ENCODE measurements at regions not wholly inside any gene's neighbourhood (a gene's known extent, or its start where the extent isn't known, plus 50 kb on each side); places are given as distances from the start of the nearest gene placed in this dataset.

- no peak for TF ChIP-seq ZNF274 (IDR thresholded peaks at IDR 0.05; ENCODE audit: low read depth, low read length)
- TF ChIP-seq SUZ12 (IDR thresholded peaks at IDR 0.05; ENCODE audit: extremely low read depth, insufficient read depth, insufficient read length), result no peak
- TF ChIP-seq YY1 (IDR thresholded peaks at IDR 0.05; ENCODE audit: insufficient read depth, insufficient read length), result no peak
- H3K9ac ChIP-seq (ENCODE audit: insufficient read length, low read depth), result no peak overlapping the region
- H3K27me3 ChIP-seq (ENCODE audit: insufficient read depth, insufficient read length), result no peaks in the 10 kb centered on the region
- peaks cover 9% of the 10 kb centered on the region; the same call in 1 of the 2 replicates for H3K9me3 ChIP-seq (ENCODE audit: insufficient read depth, low read length)
- no peaks in the 10 kb centered on the region for H3K4me1 ChIP-seq (ENCODE audit: insufficient read depth, insufficient read length)
- DNase-seq (ENCODE audit: low read depth, low spot score), result no peak
- no peaks in the 10 kb centered on the region for H3K36me3 ChIP-seq (ENCODE audit: insufficient read depth, insufficient read length, low read length)
- H3K4me3 ChIP-seq (ENCODE audit: insufficient read length, low read depth), result no peak overlapping the region
These were observed 137.1 kb upstream of the ADAMTS19 start for GRCh38 chr5:129322968-129323367.

GRCh38 chr5:129341306-129341705 lies 118.8 kb upstream of the ADAMTS19 start:
- Histone ChIP-seq H3K4me3 (ENCODE audit: insufficient read length, low read depth) (no peak overlapping the region), H3K9me3 (ENCODE audit: insufficient read depth, low read length) (no peaks in the 10 kb centered on the region), H3K9ac (ENCODE audit: insufficient read length, low read depth) (no peak overlapping the region), H3K27me3 (ENCODE audit: insufficient read depth, insufficient read length) (no peaks in the 10 kb centered on the region), H3K36me3 (ENCODE audit: insufficient read depth, insufficient read length, low read length) (no peaks in the 10 kb centered on the region), H3K4me1 (ENCODE audit: insufficient read depth, insufficient read length) (no peaks in the 10 kb centered on the region)
- DNase-seq (ENCODE audit: low read depth, low spot score), result no peak
- TF ChIP-seq SUZ12 (IDR thresholded peaks at IDR 0.05; ENCODE audit: extremely low read depth, insufficient read depth, insufficient read length), result no peak
- no peak for TF ChIP-seq ZNF274 (IDR thresholded peaks at IDR 0.05; ENCODE audit: low read depth, low read length)
- no peak for TF ChIP-seq YY1 (IDR thresholded peaks at IDR 0.05; ENCODE audit: insufficient read depth, insufficient read length)

- Histone ChIP-seq H3K27me3 (ENCODE audit: insufficient read depth, insufficient read length) (no peaks in the 10 kb centered on the region), H3K4me3 (ENCODE audit: insufficient read length, low read depth) (no peak overlapping the region), H3K9me3 (ENCODE audit: insufficient read depth, low read length) (no peaks in the 10 kb centered on the region), H3K4me1 (ENCODE audit: insufficient read depth, insufficient read length) (no peaks in the 10 kb centered on the region), H3K36me3 (ENCODE audit: insufficient read depth, insufficient read length, low read length) (no peaks in the 10 kb centered on the region), H3K9ac (ENCODE audit: insufficient read length, low read depth) (no peak overlapping the region)
- TF ChIP-seq ZNF274 (IDR thresholded peaks at IDR 0.05; ENCODE audit: low read depth, low read length) (no peak), SUZ12 (IDR thresholded peaks at IDR 0.05; ENCODE audit: extremely low read depth, insufficient read depth, insufficient read length) (no peak), YY1 (IDR thresholded peaks at IDR 0.05; ENCODE audit: insufficient read depth, insufficient read length) (no peak)
- no peak for DNase-seq (ENCODE audit: low read depth, low spot score)
These were observed 117.3 kb upstream of the ADAMTS19 start for GRCh38 chr5:129342796-129343195.

- no peak overlapping the region for H3K4me3 ChIP-seq (ENCODE audit: insufficient read length, low read depth)
- TF ChIP-seq YY1 (IDR thresholded peaks at IDR 0.05; ENCODE audit: insufficient read depth, insufficient read length) (no peak), SUZ12 (IDR thresholded peaks at IDR 0.05; ENCODE audit: extremely low read depth, insufficient read depth, insufficient read length) (no peak), ZNF274 (IDR thresholded peaks at IDR 0.05; ENCODE audit: low read depth, low read length) (no peak)
- DNase-seq (ENCODE audit: low read depth, low spot score), result no peak
- no peaks in the 10 kb centered on the region for H3K36me3 ChIP-seq (ENCODE audit: insufficient read depth, insufficient read length, low read length)
- H3K4me1 ChIP-seq (ENCODE audit: insufficient read depth, insufficient read length), result no peaks in the 10 kb centered on the region
- no peaks in the 10 kb centered on the region for H3K27me3 ChIP-seq (ENCODE audit: insufficient read depth, insufficient read length)
- no peak overlapping the region for H3K9ac ChIP-seq (ENCODE audit: insufficient read length, low read depth)
- H3K9me3 ChIP-seq (ENCODE audit: insufficient read depth, low read length), result no peaks in the 10 kb centered on the region; the same call in 1 of the 2 replicates
These were observed 114.7 kb upstream of the ADAMTS19 start for GRCh38 chr5:129345213-129345924.

- Histone ChIP-seq H3K4me1 (ENCODE audit: insufficient read depth, insufficient read length) (no peaks in the 10 kb centered on the region), H3K27me3 (ENCODE audit: insufficient read depth, insufficient read length) (no peaks in the 10 kb centered on the region), H3K9ac (ENCODE audit: insufficient read length, low read depth) (no peak overlapping the region), H3K36me3 (ENCODE audit: insufficient read depth, insufficient read length, low read length) (no peaks in the 10 kb centered on the region), H3K4me3 (ENCODE audit: insufficient read length, low read depth) (no peak overlapping the region), H3K9me3 (ENCODE audit: insufficient read depth, low read length) (no peaks in the 10 kb centered on the region)
- no peak for TF ChIP-seq SUZ12 (IDR thresholded peaks at IDR 0.05; ENCODE audit: extremely low read depth, insufficient read depth, insufficient read length)
- TF ChIP-seq YY1 (IDR thresholded peaks at IDR 0.05; ENCODE audit: insufficient read depth, insufficient read length), result no peak
- TF ChIP-seq ZNF274 (IDR thresholded peaks at IDR 0.05; ENCODE audit: low read depth, low read length), result no peak
- no peak for DNase-seq (ENCODE audit: low read depth, low spot score)
These were observed 103.3 kb upstream of the ADAMTS19 start for GRCh38 chr5:129356846-129357245.

GRCh38 chr5:129358069-129358468 lies 102.0 kb upstream of the ADAMTS19 start:
- Histone ChIP-seq H3K27me3 (ENCODE audit: insufficient read depth, insufficient read length) (no peaks in the 10 kb centered on the region), H3K4me1 (ENCODE audit: insufficient read depth, insufficient read length) (no peaks in the 10 kb centered on the region), H3K9me3 (ENCODE audit: insufficient read depth, low read length) (no peaks in the 10 kb centered on the region), H3K36me3 (ENCODE audit: insufficient read depth, insufficient read length, low read length) (no peaks in the 10 kb centered on the region), H3K9ac (ENCODE audit: insufficient read length, low read depth) (no peak overlapping the region), H3K4me3 (ENCODE audit: insufficient read length, low read depth) (no peak overlapping the region)
- DNase-seq (ENCODE audit: low read depth, low spot score), result no peak
- TF ChIP-seq SUZ12 (IDR thresholded peaks at IDR 0.05; ENCODE audit: extremely low read depth, insufficient read depth, insufficient read length) (no peak), ZNF274 (IDR thresholded peaks at IDR 0.05; ENCODE audit: low read depth, low read length) (no peak), YY1 (IDR thresholded peaks at IDR 0.05; ENCODE audit: insufficient read depth, insufficient read length) (no peak)

GRCh38 chr5:129359450-129359849 lies 100.6 kb upstream of the ADAMTS19 start:
- no peak for DNase-seq (ENCODE audit: low read depth, low spot score)
- no peak overlapping the region for H3K4me3 ChIP-seq (ENCODE audit: insufficient read length, low read depth)

More at GRCh38 chr5:129359450-129359849, 100.6 kb upstream of the ADAMTS19 start:
- Histone ChIP-seq H3K27me3 (ENCODE audit: insufficient read depth, insufficient read length) (no peaks in the 10 kb centered on the region), H3K4me1 (ENCODE audit: insufficient read depth, insufficient read length) (no peaks in the 10 kb centered on the region), H3K9me3 (ENCODE audit: insufficient read depth, low read length) (no peaks in the 10 kb centered on the region), H3K36me3 (ENCODE audit: insufficient read depth, insufficient read length, low read length) (no peaks in the 10 kb centered on the region), H3K9ac (ENCODE audit: insufficient read length, low read depth) (no peak overlapping the region)
- TF ChIP-seq ZNF274 (IDR thresholded peaks at IDR 0.05; ENCODE audit: low read depth, low read length) (no peak), YY1 (IDR thresholded peaks at IDR 0.05; ENCODE audit: insufficient read depth, insufficient read length) (no peak), SUZ12 (IDR thresholded peaks at IDR 0.05; ENCODE audit: extremely low read depth, insufficient read depth, insufficient read length) (no peak)
